NCI-H1105 (cell line): ENCODE measurements at regions not wholly inside any gene's neighbourhood (a gene's known extent, or its start where the extent isn't known, plus 50 kb on each side); places are given as distances from the start of the nearest gene placed in this dataset.

Experiments
- DNase-seq: peaks from one replicate; lab custom pipeline; 2025; lab: John Stamatoyannopoulos, UW

- DNase-seq: no peak
Measured at GRCh38 chr4:153034681-153035080, 98.6 kb downstream of the FHDC1 start.

DNA sequence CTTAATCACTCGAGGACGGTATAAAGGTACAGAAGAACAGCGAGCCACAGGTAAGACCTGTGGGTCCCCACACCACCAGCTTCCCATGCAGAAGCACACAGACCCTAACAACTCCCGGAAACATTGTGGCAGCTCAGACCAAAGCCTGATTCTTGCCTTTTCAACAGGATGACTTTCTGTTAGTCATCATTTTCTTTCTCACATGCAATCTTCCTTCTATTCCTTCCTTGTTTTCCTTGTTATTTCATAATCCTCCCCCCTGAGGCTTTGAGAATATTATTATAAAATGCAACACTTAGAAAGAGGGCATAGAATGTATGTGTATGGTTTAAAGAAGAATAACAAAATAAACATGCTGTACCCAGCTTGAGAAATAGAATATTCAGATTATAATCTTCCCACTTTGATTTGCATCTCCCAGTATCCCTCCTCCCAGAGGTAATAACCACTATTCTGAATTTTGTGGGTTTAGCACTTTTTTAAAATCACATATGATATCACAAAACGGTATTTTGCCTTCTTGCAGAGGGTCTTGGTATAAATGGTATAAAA is 100.9 kb downstream of the FHDC1 start:
- no peak for DNase-seq

- DNase-seq: peak; percentile 30
Measured at GRCh38 chr4:153038623-153039311, 102.6 kb downstream of the FHDC1 start.

DNA sequence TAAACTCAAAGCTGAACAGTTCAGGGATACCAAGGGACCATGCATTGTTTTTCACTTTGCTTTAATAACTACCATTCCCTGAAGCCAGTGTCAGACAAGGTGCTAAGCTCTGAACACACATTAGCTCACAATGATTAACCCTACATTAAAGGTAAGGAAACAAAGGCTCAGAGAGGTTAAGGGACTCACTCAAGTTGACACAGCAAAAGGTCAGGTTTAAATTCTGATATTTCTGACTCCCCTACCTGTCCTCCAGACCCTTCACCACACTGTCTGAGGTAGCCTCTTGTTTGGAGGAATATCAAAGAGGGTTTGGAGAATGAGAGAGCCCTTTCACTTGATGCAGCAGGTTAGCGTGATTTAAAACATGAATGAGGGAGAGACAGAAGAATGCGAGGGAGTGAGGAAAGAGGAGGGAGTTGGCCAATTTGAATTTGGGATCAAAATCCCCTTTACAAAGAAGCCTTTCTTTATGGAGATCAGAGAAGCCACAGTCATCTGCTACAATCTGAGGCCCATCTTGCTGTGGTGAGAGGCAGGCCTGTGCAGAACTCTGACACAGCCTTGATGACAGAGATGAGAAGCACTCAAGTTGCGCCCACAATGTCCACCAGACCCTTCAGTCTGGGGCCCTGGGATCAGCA is 103.5 kb downstream of the FHDC1 start:
- no peak for DNase-seq

GRCh38 chr4:153040677-153041076 is 104.6 kb downstream of the FHDC1 start:
- no peak for DNase-seq

GRCh38 chr4:153044036-153044435 is 107.9 kb downstream of the FHDC1 start:
- no peak for DNase-seq

DNA sequence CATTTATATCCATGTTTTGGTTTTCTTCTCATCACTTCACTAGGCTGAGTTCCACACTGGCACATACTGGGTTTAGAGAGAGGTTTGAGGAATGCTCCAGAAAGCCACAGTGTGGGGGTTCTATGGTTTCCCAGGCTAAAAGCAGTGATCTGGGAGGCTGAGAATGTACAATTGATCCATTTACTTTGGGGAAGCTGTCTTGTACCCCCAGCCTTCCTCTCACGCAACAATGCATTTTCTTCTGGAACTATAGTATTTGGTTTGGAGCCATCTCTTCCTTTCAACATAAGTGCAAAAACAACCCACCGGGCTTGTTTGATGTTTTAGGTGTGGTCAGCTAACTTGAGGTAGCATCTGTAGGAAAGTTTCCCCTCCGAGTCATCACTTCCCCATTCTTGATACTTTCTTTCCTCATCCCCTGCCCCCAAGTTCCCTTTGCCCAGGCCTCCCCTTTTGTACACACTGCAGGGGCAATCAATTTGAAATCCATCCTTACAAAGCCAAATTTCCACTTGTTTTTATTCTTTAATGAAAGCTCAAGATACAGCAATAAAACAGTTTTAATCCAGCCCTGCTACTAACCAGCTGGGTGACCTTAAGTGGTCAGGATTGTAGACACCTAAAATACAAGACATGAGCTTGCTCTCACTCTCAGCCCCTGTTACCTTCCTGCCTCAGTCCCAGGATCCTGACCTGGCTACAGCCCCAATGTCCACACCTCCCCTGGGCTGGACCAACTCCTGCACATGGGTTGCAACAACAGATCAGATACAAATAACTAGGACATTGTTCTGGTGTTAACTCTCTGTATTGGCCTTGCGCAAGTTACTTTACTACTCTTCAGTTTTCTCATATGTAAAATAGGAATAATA is 109.2 kb downstream of the FHDC1 start:
- DNase-seq: no peak

GRCh38 chr4:153058671-153059060 is 122.5 kb downstream of the FHDC1 start:
- no peak for DNase-seq

- DNase-seq: no peak
Measured at GRCh38 chr4:153060196-153060595, 124.1 kb downstream of the FHDC1 start.

DNA sequence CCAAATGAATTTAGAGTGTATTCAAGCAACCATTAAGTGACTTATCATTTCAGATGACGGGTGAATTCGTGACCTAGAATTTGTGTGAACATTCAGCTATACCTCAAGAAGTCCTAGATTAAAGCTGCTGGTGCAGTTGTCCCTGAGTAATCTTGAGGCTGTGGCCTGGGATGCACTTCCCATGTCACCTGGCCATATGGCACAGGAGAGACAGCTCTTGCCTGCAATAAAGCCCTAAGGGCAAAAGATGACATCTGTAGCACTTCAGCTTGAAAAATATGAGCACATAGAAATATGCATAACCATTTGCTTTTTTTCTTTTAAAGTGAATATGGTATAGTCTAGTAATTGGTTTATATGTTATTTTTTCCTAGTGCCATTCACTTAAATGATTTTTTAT is 125.8 kb downstream of the FHDC1 start:
- no peak for DNase-seq

GRCh38 chr4:153062652-153063168 is 126.6 kb downstream of the FHDC1 start:
- DNase-seq: no peak

DNA sequence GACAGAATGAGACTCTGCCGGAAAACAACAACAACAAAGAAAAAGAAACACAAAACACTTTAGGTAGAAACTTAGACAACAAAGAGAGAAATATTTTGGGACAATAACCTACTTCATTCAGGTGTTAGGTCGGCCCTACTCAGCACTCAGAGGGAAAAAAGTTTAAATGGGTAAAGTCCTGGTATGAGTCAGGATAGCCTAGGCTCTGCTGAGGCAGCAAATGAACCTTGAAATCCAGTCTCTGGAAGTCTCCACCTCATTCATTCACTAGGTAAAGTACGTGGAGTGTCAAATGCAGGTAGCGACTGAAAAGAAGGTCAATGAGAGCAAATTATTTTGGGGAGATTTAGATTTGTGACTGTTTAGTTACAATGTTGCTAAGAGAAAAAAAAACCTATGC is 127.4 kb downstream of the FHDC1 start:
- no peak for DNase-seq

DNA sequence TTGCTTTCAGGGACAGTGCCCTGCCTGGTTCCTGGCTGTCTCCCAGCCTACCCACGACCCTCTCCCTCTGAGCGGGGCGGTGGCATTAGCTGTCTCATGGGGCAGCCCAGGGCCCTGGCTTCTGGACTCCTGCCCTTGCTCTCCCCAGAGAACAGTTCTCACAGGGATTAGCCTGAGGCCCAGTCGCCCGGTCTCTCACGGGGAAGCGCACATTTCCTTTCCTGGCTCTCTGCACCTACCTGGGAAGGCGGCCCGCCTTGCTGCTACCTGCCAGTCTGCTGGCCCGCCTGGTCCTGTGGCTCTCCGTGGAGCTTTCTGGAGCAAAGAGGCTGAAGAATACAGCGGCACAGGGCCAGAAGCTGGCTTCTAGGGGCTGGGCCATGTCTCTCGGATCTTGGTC is 128.4 kb downstream of the FHDC1 start:
- DNase-seq: no peak

- no peak for DNase-seq
Measured at GRCh38 chr4:153065276-153065675, 129.2 kb downstream of the FHDC1 start.

- DNase-seq: no peak
Measured at GRCh38 chr4:153067376-153067775, 131.3 kb downstream of the FHDC1 start.

- no peak for DNase-seq
Measured at GRCh38 chr4:153068751-153069150, 132.6 kb downstream of the FHDC1 start.

DNA sequence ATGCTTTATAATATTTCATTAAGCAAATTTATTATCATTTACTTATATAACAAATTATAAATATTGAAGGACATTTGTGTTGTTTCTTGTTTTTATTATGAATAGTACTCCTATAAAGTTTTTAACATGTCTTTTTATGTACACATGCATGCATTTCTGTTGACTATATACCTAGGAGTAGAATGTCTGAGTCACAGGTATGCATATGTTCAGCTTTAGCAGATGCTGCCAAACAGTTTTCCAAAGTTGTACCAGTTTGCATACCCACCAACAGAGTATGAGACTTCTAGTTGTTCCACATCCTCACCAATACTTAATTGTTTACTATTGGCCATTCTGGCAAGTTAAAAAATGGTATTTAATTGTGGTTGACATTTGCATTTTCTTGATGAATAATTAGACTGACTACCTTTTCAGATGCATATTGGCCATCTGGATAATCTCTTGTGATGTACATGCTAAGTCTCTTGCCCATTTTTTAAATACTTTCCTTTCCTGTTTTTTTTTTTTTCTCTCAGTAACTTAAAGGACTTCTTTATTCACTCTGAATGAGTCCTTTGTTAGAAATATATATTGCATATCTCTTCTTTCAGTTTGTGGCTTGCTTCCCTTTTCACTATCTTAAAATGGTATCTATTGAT is 132.2 kb upstream of the TRIM2 start:
- DNase-seq: no peak

DNA sequence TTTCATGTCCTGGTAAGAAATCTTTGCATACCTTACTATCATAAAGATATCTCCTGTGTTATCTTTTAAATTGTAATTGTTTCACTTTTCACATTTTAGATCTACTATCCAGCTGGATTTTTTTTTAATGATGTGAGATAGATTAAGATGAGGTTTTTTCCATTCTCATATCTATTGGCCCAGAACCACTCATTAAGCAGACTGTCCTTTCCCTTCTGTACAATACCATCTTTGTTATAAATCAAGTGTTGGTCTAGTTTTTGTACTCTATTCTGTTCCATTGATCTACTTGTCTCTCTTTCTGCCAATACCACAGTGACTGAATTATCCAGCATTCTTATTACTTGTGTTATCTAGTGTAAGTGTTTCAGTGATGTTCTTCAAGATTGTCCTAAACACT is 131.6 kb upstream of the TRIM2 start:
- DNase-seq: no peak

GRCh38 chr4:153074486-153074885 is 129.8 kb upstream of the TRIM2 start:
- DNase-seq: no peak

DNA sequence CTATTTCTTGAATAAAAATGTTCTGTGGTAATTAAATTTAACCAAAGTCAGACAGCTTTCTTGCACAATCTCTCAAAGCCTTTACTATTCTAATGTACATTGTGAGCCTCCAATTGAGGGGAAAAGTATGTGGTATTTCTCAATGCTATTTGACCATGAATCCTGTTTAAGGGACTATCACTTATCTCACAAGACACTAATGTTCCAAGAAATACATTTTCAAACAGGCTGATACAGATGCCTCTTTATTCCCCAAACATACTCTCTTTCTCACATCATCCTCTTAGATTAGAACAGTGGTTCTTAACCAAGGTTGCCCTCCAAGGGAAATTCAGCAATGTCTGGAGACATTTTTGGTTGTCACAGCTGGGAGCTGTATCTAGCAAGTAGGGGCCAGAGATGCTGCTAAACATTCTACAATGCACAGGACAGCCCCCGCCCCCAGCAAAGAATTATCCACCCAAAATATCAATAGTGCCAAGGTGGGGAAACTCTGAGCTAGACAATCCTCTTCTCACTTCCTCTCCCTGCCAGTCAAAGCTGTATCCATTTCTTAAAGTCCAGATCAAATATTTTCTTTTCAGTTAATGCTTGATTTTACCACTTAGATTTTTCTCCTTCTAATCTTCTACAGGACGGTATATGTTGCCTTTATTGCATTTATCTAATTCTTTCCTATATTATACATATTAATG is 129.2 kb upstream of the TRIM2 start:
- DNase-seq: no peak

GRCh38 chr4:153075836-153076518 is 128.3 kb upstream of the TRIM2 start:
- DNase-seq: no peak
